SJSA1 (cell line): ENCODE measurements at regions not wholly inside any gene's neighbourhood (a gene's known extent, or its start where the extent isn't known, plus 50 kb on each side); places are given as distances from the start of the nearest gene placed in this dataset.
"Not testable (repeated sequence)": the region's sequence is repeated elsewhere in the genome, so short reads cannot be mapped to it uniquely, and the experiment has no call there.

ENCODE experiments used
- DNase-seq, 2 experiments: peaks; one replicate each; pipeline ENCODE4 v3.0.0-alpha.2; 2015 to 2020; ENCODE audit warnings: low spot score in 2 of 2, low read depth in 1 of 2
- H3K27ac ChIP-seq: fragments of 250-450 bp; sonication (Bioruptor Pico); 2 replicates; pipeline ENCODE4 v1.5.1; 2020; ENCODE audit warnings: mild to moderate bottlenecking, moderate library complexity
- H3K27me3 ChIP-seq: fragments of 250-450 bp; sonication (Bioruptor Pico); replicated peaks from 2 replicates; pipeline ENCODE4 v1.5.1; 2020; ENCODE audit warnings: mild to moderate bottlenecking, moderate library complexity
- H3K36me3 ChIP-seq: fragments of 250-450 bp; sonication (Bioruptor Pico); 2 replicates; pipeline ENCODE4 v1.5.1; 2020; ENCODE audit warnings: mild to moderate bottlenecking
- H3K4me1 ChIP-seq: fragments of 250-450 bp; sonication (Bioruptor Pico); replicated peaks from 2 replicates; pipeline ENCODE4 v1.6.1; 2021; ENCODE audit warnings: mild to moderate bottlenecking
- H3K4me3 ChIP-seq: fragments of 250-450 bp; sonication (Bioruptor Pico); 2 replicates; pipeline ENCODE4 v1.5.1; 2020; ENCODE audit warnings: mild to moderate bottlenecking
- H3K9me3 ChIP-seq: fragments of 250-450 bp; sonication (Bioruptor Pico); replicated peaks from 2 replicates; pipeline ENCODE4 v1.5.1; 2020; ENCODE audit warnings: mild to moderate bottlenecking

DNA sequence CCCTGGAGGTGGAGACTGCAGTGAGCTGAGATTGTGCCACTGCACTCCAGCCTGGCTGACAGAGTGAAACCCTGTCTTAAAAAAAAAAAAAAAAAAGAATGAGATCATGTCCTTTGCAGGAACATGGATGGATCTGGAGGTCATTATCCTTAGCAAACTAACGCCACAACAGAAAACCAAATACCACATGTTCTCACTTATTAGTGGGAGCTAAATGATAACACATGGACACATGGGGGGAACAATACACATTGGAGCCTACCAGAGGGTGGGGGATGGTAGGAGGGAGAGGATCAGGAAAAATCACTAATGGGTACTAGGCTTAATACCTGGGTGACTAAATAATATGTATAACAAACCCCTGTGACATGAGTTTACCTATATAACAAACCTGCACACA, 108.0 kb upstream of the FHL2 start:
- H3K36me3 ChIP-seq, H3K4me1 ChIP-seq, DNase-seq, H3K27ac ChIP-seq, H3K4me3 ChIP-seq, H3K27me3 ChIP-seq, H3K9me3 ChIP-seq: not testable (repeated sequence)

DNA sequence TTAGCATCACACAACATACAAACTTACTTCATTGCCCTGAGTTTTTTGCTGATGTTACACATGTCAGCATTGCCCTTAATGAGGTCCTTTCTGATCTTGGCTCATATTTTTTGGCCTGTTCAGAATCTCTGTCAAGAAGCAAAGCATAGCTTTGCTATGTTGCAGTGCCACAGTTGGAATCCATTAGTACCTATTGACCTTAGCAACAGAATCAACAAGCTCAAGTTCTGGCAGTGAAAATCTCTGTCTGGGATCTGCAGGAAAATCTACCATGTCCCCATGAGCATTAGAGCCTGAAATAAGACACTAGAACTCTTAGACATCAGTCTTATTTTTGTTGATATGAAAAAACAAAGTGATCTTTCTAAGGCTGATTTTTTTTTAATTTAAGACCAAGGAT, 105.6 kb upstream of the FHL2 start:
- DNase-seq: no peak
- H3K4me3 ChIP-seq: no peak overlapping the region
- H3K27me3 ChIP-seq: no peaks in the 10 kb centered on the region
- no peak overlapping the region for H3K27ac ChIP-seq
- H3K4me1 ChIP-seq: no peaks in the 10 kb centered on the region
- no peaks in the 10 kb centered on the region for H3K36me3 ChIP-seq
- no peaks in the 10 kb centered on the region for H3K9me3 ChIP-seq

DNA sequence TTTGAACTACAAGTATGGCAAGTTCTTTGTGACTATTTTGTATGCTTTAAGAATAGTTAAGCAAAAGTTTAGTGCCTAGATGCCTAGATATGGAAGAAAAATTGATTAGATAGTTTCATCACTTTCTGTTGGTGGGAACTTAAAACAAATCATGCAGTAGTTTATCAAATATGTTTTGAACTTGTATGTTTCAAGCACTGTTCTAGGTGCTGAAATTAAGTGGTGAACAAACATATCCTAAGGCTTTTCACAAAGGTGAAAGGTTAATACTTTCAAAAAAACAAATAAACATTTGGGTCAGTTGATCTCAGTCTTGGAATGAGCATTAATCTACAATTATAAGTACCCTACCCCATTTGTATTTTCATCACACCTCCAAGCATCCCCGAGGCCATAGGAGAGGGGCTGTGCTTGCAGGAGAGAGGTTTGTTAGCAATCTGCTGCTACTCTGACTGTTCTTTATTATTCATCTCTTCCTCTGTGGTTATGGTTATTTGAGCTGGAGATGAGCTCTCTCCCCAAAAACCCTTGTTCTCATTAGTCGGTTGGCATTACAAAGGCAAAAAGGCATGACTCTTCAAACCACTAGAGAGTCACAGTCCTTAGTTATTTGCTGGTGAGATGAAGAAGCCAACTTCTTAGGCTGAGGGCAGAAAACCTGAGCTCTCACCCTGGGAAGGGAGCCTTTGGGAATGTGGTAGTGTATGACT, 103.9 kb upstream of the FHL2 start:
- no peaks in the 10 kb centered on the region for H3K27me3 ChIP-seq
- H3K4me3 ChIP-seq: no peak overlapping the region
- no peaks in the 10 kb centered on the region for H3K4me1 ChIP-seq
- DNase-seq: no peak
- no peaks in the 10 kb centered on the region for H3K9me3 ChIP-seq
- no peaks in the 10 kb centered on the region for H3K36me3 ChIP-seq
- H3K27ac ChIP-seq: no peak overlapping the region

DNA sequence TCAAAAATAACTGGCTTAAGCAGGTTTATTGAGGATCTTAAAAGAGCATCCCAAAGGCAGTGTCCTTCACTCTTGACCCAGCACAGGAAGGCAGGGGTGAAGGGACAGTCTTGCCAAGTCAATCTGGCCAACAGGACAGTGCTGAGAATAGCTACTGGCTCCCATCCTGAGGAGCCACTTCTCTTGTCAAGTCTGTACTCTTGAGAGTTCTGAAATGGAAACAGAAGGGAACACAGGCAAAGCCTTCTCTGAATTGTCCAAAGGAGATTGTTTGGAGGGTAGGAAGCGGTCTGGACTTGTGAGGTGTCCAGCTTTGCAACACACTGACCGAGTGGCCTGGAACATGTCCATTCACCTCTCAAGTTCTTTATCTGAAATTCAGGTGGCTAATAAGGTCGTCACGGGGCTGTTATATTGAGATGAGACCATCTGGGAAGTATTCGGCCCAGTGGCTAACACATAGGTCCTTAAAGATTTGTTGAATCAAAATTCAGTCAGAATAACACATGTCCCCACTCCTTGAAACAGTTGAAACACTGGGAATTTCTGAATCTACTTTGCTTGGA, 99.5 kb upstream of the FHL2 start:
- Histone ChIP-seq H3K4me1 (peaks cover 7% of the 10 kb centered on the region), H3K4me3 (no peak overlapping the region), H3K27me3 (no peaks in the 10 kb centered on the region), H3K27ac (no peak overlapping the region), H3K36me3 (no peaks in the 10 kb centered on the region), H3K9me3 (no peaks in the 10 kb centered on the region)
- no peak for DNase-seq

DNA sequence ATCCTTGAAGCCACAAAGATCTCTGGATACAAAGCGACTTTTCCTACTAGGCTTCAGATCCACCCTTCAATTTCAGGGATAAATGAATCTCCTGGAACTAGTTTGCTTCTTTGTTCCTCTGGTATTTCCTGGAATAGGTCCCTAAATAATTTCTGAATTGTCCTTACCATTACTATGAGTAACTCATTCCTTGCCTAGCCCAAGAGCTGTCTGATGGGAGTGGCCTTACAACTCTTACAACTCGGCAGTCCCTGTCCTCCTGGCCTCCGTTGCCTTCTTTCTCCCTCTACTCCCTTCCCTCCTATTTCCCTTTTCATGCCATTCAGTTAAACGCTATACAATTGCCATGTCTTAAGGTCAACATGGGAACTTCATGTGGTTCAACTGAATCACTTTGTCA, 98.2 kb upstream of the FHL2 start:
- Histone ChIP-seq H3K4me1 (peaks cover 7% of the 10 kb centered on the region), H3K9me3 (no peaks in the 10 kb centered on the region), H3K27ac (no peak overlapping the region), H3K27me3 (no peaks in the 10 kb centered on the region), H3K36me3 (no peaks in the 10 kb centered on the region), H3K4me3 (no peak overlapping the region)
- no peak for DNase-seq

DNA sequence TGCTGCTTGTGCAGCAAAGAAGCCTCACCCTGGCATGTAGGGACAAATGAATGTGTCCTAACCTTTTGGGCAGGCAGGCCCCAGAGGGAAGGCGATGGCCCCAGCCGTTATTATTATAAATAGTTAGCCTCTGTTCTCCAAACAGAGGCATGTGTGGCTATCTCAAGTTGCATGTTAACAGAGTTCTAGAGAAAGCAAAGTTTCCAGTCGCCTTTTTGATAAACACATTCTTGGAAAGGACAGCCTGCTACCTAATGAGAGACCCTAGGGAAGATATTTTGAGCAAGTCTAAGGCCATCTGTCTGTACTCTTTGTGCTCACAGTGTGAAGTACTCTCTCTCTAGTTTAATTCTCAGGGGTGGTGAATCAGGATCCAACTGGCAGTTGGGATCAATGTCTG, 97.4 kb upstream of the FHL2 start:
- Histone ChIP-seq H3K9me3 (no peaks in the 10 kb centered on the region), H3K36me3 (no peaks in the 10 kb centered on the region), H3K4me1 (peaks cover 7% of the 10 kb centered on the region), H3K4me3 (no peak overlapping the region), H3K27me3 (no peaks in the 10 kb centered on the region), H3K27ac (no peak overlapping the region)
- DNase-seq: no peak

DNA sequence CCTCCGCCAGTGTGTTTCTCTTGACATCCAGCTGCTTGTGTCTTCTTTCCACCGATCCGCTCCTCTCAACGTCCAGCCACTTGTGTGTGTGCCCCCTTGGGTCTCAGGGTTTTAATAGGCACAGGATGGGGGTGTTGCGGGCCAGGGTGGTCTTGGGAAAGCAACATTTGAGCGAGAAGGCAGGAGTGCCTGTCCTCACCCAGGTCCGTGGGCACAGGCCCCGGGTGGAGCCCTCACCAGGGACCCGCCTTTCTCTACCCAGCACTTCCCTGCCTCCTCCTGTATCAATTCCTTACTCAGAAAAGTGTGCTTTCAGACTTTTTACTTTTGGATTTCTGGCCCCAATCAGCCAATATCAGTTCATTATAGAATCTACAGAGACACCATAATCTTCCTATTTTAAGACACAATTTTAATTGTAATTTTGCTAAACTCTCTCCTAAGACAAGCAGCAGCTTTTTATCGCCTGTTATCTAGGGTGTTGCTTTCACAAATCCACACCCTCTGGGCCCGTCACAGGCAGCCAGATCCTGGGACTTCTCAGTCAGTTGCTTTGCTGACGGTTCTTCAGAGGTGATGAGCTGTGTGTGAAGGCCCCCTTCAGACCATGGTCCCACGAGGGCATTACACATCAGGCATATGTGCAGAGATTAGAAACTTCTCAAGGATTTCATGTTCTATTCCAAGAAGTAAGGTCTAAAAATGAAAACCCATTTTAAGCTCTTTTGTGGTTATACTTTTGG, 96.0 kb upstream of the FHL2 start:
- H3K4me1 ChIP-seq: peaks cover 7% of the 10 kb centered on the region
- no peak overlapping the region for H3K4me3 ChIP-seq
- H3K9me3 ChIP-seq: no peaks in the 10 kb centered on the region
- no peaks in the 10 kb centered on the region for H3K27me3 ChIP-seq
- DNase-seq: no peak
- no peak overlapping the region for H3K27ac ChIP-seq
- no peaks in the 10 kb centered on the region for H3K36me3 ChIP-seq

DNA sequence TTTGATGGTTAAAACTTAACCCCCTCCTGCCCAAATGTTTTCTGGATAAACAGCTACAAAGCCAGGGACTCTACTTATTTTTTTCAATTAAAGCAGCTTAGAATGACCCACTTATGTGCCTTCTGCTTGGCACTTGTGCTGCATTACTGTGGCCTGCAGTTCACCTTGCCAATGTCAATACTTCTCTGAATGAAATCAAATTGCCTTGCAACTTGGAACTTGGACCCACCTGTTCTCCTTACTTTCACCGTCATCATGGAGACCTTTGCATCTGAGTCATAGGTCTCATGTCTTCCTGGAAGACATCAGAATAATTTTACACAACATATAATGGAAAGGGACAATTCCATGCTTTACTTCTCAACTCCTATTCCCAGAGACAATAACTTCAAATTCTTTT, 92.1 kb upstream of the FHL2 start:
- H3K9me3 ChIP-seq: no peaks in the 10 kb centered on the region
- peaks cover 19% of the 10 kb centered on the region for H3K4me1 ChIP-seq
- no peak overlapping the region for H3K4me3 ChIP-seq
- H3K27ac ChIP-seq: no peak overlapping the region
- DNase-seq: no peak
- H3K36me3 ChIP-seq: no peaks in the 10 kb centered on the region
- no peaks in the 10 kb centered on the region for H3K27me3 ChIP-seq

DNA sequence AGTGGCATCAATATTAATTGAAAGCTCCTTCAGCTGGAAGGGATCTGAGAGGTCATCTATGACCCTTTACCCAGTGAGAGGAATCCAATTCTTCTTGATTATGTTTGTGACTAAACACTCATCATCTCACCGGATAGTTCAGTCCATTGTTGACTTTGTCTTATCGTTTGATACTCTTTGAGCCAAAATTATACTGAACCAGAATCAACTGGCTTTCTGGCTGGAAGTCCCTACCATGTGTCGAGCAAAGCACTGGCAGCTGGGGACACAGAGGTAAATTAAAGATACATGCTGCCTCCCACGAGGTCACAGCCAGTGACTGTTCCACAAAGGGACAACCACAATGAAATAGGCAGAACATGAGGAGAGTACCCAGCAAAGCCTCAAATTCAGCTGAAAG, 91.4 kb upstream of the FHL2 start:
- H3K4me1 ChIP-seq: peaks cover 19% of the 10 kb centered on the region
- H3K9me3 ChIP-seq: no peaks in the 10 kb centered on the region
- H3K27ac ChIP-seq: no peak overlapping the region
- no peaks in the 10 kb centered on the region for H3K27me3 ChIP-seq
- DNase-seq: no peak
- H3K4me3 ChIP-seq: no peak overlapping the region
- H3K36me3 ChIP-seq: no peaks in the 10 kb centered on the region

DNA sequence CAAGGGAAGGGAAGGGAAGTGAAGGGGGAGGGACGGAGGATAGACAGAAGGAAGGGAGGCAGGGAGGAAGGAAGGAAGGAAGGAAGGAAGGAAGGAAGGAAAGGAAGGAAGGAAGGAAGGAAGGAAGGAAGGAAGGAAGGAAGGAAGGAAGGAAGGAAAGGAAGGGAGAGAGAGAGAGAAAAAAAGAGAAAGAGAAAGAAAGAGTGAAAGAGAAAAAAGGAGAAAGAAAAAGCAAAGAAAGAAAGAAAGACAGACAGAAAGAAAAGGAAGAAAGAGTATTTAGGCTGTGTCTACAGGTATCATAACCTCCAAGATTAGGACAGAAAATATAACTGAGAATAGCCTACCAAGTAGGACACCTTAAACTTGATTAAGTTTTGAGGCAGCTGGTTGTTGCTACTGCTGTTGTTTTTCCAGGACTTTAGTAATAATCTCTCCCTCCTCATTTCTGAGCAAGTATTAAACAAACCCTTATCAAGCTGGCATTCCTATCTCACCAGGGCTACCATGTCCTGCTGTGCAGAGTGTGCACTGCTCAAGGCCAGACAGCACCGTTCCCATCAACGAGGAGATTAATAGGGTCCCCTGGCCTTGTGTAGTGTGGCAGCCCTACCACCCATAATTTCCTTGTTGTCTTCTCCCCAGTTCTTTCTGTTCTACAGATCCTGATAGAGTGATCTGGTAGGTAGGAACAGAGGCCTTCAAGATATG, 90.5 kb upstream of the FHL2 start:
- DNase-seq: no peak
- Histone ChIP-seq H3K9me3 (no peaks in the 10 kb centered on the region), H3K27me3 (no peaks in the 10 kb centered on the region), H3K4me3 (no peak overlapping the region), H3K4me1 (peaks cover 19% of the 10 kb centered on the region), H3K27ac (no peak overlapping the region), H3K36me3 (no peaks in the 10 kb centered on the region)

DNA sequence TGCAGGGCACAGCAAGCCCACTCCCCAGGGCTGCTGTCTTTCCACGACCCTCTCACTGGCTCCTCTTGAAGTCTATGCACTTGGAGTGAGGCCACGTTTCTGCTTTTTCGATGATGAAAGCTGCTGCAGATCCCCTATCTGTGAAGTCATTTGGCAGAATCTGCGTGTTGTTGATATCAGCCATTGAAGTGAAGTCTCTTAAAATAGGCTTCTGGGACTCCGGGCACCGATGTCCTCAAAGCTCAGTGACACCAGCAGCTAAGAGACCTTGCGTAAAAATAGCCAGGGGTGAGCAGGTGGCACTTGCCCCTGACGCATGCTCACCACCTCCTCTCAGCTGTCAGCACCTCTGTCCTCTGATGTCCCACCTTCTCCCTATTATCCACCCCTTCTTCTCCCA, 89.4 kb upstream of the FHL2 start:
- Histone ChIP-seq H3K4me3 (no peak overlapping the region), H3K9me3 (no peaks in the 10 kb centered on the region), H3K27me3 (no peaks in the 10 kb centered on the region), H3K36me3 (no peaks in the 10 kb centered on the region), H3K4me1 (peaks cover 19% of the 10 kb centered on the region), H3K27ac (no peak overlapping the region)
- DNase-seq: no peak

DNA sequence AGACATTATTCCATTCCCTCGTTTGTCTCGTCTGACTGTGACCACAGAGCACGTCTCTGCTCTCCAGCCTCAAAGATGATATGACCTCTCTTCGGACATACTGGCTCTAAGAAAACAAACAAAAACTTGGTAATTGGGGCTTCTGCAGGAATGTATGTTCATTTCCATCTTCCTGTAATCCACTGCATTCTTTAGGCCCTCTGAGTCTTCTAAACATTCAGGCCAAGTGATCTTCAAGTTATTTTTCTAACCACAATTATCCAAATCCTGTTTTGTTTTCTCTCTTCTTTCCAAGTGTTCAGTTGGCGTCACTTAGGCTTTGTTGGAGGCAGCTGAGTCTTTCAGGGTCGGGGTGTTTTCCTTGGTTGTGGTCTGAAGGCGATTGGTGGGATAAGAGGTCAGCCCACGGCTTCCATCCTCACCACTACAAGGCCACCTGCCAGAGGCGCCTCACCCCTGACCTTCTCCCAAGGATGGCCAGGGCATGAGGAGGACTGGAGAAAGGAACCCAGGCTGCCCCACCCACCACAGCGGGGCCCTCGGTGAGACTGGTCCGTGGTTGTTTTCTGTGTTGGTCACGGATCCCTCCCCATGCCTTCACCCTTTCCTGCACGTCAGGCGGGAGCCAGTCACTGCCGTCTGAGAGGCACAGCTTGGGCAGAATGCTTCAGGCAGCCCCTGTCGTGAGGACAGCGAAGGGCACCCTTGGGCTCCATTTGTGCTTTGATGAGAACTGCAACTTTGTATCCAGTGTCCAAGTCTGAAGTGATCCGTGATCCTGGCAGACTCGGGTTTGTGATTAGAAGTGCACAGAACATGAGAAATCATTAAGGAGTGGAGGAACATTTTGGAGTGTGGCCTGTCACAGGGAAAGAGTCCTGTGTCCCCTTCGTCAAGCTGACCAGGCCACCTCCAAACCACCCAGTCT, 88.6 kb upstream of the FHL2 start:
- H3K27me3 ChIP-seq: no peaks in the 10 kb centered on the region
- peak overlapping the region; percentile 84 for H3K27ac ChIP-seq
- DNase-seq: peak; percentile 77 to 95
- no peaks in the 10 kb centered on the region for H3K36me3 ChIP-seq
- no peaks in the 10 kb centered on the region for H3K9me3 ChIP-seq
- no peak overlapping the region for H3K4me3 ChIP-seq
- H3K4me1 ChIP-seq: peaks cover 19% of the 10 kb centered on the region

DNA sequence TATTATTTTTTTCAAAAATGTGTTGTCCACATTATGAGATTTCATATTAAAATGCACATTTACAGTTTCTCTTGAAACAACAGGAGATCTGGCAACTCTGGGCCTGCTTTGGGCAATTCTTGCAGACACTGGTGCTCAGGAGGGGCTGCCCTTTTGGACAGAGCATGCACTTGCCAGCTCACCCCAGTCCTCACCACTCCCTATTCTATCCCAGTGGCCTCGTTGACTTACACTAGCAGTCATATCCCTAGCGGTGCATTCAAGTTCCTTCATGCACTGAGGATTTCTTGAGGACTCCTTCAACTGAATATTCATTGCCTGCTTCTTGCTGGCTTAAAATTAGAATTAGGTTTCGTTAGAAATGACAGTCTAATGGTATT, 87.9 kb upstream of the FHL2 start:
- Histone ChIP-seq H3K27ac (peak overlapping the region; percentile 2; the same call in 1 of the 2 replicates), H3K9me3 (no peaks in the 10 kb centered on the region), H3K36me3 (no peaks in the 10 kb centered on the region), H3K4me1 (peaks cover 19% of the 10 kb centered on the region), H3K4me3 (no peak overlapping the region), H3K27me3 (no peaks in the 10 kb centered on the region)
- no peak for DNase-seq
